ENCODE measurements at regions not wholly inside any gene's neighbourhood (a gene's known extent, or its start where the extent isn't known, plus 50 kb on each side); places are given as distances from the start of the nearest gene placed in this dataset.

DNA sequence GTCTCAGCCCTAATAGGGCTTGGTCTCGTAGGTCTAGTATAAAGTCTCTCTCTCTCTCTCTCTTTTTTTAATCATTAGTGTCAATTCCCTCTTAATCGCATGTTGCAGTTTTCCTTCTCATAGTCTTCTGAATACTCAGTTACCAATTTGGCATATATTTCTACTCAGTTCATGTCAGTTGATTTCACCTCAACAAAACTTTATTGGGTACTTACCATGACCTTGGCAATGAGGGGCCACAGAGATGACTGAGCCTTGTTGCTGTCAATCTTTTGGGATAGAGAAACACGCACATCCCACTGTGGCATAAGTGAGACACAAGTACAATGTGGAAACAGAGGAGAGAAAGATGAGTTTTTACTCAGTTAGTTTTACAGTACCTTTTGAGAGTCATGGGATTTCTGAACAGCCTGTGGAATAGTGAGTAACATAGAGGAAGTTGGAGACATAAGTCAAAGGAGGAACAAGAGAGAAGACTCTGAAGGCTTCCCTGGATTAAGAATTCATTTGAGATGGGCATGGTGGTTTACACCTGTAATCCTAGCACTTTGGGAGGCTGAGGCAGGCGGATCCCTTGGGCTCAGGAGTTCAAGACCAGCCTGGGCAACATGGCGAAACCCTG is 150.2 kb upstream of the CBLB start:
- TF ChIP-seq POLR2A (IDR thresholded peaks at IDR 0.05; ENCODE audit: low read depth, low read length), result no peak
- no peak for DNase-seq (ENCODE audit: insufficient read length, low spot score)
- no peak for FAIRE-seq

DNA sequence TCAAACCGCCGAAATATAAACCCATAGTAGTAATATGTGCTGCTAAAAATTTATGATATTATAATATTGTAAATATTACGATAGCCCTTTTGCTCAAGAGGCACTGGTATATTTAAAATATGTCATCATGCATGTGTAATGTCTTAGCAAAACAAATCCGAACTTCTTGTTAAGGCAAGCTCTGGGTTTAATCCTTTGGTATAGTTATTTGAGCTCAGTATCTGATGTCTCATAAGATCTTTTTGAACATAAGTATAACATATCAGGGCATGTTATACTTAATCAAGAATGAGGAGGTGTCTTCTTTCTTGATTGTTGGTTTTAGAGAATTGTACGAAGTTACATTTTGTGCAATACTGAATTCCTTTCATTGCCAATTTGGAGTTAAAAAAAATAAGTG is 154.1 kb upstream of the CBLB start:
- no peak for DNase-seq (ENCODE audit: insufficient read length, low spot score)
- no peak for TF ChIP-seq POLR2A (IDR thresholded peaks at IDR 0.05; ENCODE audit: low read depth, low read length)
- no peak for FAIRE-seq

DNA sequence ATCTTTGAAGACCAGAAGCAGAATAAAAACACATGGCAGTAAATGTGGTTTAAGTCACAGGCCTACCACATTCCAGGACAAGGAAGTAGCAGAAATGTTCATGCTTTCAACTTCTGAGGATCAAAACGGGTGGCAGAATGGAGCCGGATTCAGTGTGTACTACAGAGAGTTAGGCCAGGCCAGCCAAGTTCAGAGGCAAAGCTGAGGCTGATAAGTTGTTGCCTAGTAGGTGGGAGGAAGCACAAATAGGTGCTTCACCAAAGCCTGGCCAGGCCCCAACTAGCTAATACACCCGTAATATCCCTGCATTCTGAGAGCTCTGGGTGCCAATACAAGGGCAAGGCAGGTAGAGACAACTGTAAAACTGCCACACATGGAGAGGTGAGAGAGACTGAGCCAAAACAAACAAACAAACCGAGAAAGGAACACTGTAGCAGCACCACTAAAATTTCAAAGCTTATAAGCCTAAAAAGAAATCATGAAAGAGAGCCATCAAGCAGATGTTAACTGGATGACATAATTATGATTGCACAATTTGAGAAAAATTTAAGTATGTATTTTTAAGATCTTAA is 156.4 kb upstream of the CBLB start:
- peak; percentile 11 for FAIRE-seq
- no peak for TF ChIP-seq POLR2A (IDR thresholded peaks at IDR 0.05; ENCODE audit: low read depth, low read length)
- no peak for DNase-seq (ENCODE audit: insufficient read length, low spot score)

DNA sequence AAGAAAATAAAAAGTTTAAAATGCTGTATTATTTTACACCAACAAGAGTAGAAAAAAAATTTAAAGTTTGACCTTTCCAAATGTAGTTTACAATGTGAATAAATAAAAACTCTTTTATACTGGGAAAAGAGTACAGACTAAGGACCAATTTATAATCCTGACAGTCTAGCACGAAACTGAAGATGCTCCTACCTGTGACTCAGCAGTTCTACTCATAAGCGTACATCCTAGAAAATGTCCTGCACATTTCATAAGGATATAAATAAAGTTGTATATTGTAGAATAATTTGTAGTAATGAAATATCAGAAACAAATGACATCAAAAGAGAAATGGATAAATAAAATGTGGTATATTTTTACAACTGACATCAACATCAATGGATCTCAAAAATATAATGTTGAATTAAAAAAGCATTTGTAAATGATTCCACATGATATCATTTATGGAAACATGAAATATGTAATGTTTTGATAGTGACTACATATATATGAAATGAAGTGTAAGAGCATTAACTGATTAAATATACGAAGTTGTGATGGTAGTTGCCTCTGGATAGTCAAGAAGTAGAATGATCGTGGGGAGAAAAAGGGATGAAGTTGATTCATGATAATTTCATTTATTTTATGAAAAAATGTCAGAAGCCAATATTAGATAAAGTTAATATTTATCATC is 161.3 kb upstream of the CBLB start:
- FAIRE-seq (peak; percentile 61), DNase-seq (ENCODE audit: insufficient read length, low spot score) (no peak)
- TF ChIP-seq POLR2A (IDR thresholded peaks at IDR 0.05; ENCODE audit: low read depth, low read length), result no peak

DNA sequence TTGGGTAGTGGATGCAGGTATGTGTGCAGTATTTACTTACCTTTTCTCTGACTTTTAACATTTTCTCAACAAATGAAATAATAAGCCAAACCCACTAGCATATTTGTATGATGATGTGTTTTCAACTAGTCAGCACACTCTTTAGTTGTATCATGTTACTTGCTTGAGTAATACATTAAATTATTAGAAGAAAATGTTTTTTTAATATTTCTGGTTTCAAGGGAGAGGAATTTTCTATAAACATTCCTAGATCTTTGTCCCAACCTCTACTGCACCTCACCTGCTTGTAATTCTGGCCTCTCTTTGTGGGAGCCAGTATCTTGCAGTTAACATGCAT is 161.8 kb upstream of the CBLB start:
- no peak for DNase-seq (ENCODE audit: insufficient read length, low spot score)
- no peak for TF ChIP-seq POLR2A (IDR thresholded peaks at IDR 0.05; ENCODE audit: low read depth, low read length)
- no peak for FAIRE-seq

DNA sequence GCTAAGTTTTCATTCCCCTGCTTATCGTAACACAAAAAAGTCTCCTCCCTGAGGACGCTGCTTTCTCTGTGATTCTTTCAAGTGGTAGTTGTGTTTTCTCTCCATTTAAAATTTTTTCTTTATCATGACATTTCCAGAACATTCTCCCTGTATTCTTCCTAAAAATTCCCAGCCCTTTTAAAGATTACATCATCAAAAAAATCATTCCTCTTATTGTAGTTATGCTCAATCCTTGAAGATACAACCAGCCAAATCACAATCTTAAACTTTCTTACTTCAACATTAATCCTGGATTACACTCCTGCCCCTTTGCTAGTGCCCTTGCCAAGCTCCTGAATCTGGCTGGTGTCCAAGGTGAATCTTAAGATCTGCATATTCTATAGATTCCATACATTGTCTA is 163.7 kb upstream of the CBLB start:
- FAIRE-seq, result no peak
- no peak for DNase-seq (ENCODE audit: insufficient read length, low spot score)
- TF ChIP-seq POLR2A (IDR thresholded peaks at IDR 0.05; ENCODE audit: low read depth, low read length), result no peak

DNA sequence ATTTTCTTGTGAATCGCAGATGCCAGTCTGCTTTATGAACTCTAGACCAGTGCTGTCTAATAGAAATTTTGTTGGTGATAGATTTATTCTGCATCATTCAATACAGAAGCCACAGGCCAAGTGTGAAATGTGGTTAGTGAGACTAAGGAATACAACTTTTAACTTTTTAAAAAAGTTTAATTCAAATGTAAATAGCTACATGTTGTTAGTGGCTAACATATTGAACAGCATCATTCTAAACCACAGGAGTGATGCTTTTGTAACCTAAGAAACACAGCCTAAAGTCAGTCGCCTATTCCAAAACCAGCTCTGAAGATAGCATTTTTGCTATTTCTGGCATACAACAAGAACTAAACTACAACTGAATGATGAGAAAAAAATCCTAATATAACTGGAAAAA is 164.8 kb upstream of the CBLB start:
- TF ChIP-seq POLR2A (IDR thresholded peaks at IDR 0.05; ENCODE audit: low read depth, low read length), result no peak
- DNase-seq (ENCODE audit: insufficient read length, low spot score), result no peak
- FAIRE-seq, result no peak

DNA sequence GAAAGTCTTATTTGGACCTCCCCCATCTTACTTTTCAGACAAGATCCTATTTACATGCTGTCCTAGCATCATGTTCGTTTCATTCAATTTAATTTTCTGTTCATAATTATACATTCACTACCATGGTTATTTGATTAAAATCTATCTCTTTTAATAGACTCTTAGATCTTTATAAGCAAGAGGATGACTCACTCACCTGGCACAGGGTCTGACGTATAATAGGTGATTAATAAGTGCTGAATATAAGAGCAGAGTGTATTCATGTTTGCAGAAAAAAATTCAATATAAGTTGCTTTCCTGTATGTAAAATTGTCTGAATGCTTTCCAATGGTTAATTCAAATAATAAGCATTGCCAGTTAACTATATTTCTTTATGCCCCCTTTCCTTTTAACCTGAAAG is 165.5 kb upstream of the CBLB start:
- no peak for TF ChIP-seq POLR2A (IDR thresholded peaks at IDR 0.05; ENCODE audit: low read depth, low read length)
- no peak for DNase-seq (ENCODE audit: insufficient read length, low spot score)
- no peak for FAIRE-seq

DNA sequence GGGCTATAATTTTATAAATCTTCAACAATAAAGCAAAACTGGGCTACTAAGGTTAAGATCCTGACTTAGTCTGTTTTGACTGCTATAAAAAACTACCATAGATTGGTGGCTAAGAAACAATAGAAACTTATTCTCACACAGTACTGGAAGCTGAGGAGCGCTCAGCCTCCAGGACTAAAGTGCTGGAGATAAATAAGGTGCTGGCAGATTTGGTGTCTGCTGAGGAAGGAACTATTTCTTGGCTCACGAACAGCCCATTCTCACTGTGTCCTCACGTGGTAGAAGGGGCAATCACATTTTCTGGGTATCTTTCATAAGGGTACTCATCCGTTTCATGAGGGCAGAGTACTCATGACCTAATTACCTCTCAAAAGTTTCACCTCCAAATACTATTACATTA is 166.8 kb upstream of the CBLB start:
- DNase-seq (ENCODE audit: insufficient read length, low spot score), result no peak
- TF ChIP-seq POLR2A (IDR thresholded peaks at IDR 0.05; ENCODE audit: low read depth, low read length), result no peak
- no peak for FAIRE-seq

DNA sequence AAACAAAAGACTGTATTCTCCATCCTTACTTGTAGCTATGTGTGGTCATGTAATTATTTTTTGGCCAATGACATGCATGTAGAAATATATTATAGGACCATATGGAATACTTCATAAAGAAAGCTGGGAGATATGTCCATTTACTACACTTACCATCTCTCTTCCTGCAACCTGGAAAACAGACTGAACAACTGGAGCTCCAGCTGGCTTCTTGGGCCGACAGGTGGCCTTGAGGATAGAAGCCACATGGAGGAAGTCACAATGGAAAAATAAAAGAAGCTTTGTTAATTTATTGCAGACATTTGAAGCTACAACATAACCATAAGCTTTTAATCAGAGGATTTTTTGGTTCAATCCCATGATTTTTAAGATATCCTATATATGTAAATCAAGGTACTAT is 167.9 kb upstream of the CBLB start:
- no peak for FAIRE-seq
- TF ChIP-seq POLR2A (IDR thresholded peaks at IDR 0.05; ENCODE audit: low read depth, low read length), result no peak
- no peak for DNase-seq (ENCODE audit: insufficient read length, low spot score)

DNA sequence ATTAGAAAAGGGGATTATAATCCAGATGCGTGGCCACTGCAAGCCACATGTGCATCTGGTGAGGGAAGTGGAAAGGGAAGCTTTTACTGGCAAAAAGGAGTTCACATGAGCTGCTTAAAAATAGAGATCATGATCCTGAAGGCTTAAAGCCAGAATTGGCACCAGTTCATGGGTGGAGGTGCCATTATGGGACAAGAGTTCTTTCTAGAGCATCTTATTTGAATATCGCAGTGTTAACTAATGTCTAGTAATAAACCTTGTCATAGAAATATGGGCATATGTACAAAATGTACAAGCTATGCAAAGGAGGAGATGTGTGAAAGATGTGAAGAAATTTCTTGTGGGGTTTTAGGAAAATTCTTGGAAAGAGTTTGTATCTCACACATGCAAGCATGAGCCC is 178.4 kb upstream of the CBLB start:
- no peak for FAIRE-seq
- no peak for TF ChIP-seq POLR2A (IDR thresholded peaks at IDR 0.05; ENCODE audit: low read depth, low read length)
- DNase-seq (ENCODE audit: insufficient read length, low spot score), result no peak

DNA sequence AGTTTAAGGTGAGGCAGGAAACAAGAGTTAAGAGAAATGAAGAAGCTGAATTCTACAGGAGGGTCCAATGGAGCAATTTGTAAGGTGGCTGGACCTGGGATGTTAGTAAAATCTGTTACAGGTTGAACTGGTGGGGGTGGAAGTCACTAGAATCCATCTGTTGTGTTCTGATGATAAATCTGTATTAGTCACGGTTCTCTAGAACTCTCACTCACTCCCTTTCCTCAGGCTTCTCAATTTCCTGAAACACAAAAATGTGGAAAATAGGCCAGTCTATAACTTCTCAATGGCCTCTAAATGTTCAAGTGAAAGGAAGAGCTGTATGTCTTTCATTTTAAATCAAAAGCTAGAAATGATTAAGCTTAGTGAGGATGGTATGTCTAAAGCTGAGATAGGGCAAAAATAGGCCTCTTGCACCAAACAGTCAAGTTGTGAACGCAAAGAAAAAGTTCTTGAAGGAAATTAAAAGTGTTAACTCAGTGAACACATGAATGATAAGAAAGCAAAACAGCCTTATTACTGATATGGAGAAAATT is 180.2 kb upstream of the CBLB start:
- no peak for DNase-seq (ENCODE audit: insufficient read length, low spot score)
- TF ChIP-seq POLR2A (IDR thresholded peaks at IDR 0.05; ENCODE audit: low read depth, low read length), result no peak
- no peak for FAIRE-seq

DNA sequence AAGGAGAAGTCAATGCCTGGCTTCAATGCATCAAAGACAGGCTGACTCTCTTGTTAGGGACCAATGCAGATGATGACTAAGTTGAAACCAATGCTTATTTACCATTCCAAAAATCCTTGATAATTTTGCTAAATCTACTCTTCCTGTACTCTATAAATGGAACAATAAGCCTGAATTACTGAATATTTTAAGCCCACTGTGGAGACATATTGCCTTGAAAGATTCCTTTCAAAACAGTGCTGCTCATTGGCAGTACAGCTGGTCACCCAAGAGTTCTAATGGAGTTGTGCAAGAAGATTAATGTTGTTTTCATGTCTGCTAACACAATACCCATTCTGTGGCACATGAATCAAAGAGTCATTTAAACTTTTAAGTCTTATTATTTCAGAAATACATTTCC is 181.0 kb upstream of the CBLB start:
- no peak for DNase-seq (ENCODE audit: insufficient read length, low spot score)
- no peak for TF ChIP-seq POLR2A (IDR thresholded peaks at IDR 0.05; ENCODE audit: low read depth, low read length)
- no peak for FAIRE-seq

DNA sequence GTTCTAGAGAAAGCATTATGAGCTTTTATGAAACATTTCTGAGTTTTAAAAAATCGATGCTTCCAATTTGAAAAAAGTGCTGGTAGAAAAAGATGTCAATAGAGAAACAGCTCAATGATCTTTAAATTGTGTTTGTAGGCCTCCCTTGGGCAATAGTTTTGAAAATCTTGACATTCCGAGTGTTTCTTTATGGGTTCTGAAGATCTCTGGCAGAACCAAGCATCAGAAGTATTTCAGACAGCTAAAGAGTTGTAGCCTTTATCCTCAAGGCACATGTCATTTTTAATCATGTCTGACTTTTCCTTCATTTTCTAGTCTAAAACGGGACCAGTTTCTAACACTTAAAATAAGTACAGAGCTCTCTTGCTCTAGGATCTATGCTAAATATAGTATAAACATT is 188.1 kb upstream of the CBLB start:
- TF ChIP-seq POLR2A (IDR thresholded peaks at IDR 0.05; ENCODE audit: low read depth, low read length), result no peak
- DNase-seq (ENCODE audit: insufficient read length, low spot score), result no peak
- FAIRE-seq, result no peak

DNA sequence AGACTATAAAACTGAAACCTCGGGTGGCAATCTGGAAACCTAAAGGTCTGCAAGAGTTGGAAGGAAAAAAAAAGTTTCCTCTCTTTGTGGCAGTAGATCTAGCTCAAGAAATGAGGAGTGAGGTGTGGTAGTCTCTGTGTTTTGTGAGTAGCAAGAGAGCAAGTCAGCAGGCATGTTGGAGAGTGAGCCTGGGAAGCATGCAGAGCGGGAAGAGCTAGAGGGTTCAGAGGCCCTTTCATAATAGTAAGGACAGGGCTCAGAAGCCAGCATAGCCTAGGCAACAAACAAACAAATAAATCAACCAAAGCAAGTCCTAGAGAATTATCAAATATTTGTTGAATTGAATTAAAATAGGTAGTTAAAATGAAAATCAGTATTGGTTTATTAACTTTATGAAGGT is 189.7 kb upstream of the CBLB start:
- no peak for FAIRE-seq
- no peak for TF ChIP-seq POLR2A (IDR thresholded peaks at IDR 0.05; ENCODE audit: low read depth, low read length)
- DNase-seq (ENCODE audit: insufficient read length, low spot score), result no peak
